AG04449 (cell line): ENCODE measurements at regions not wholly inside any gene's neighbourhood (a gene's known extent, or its start where the extent isn't known, plus 50 kb on each side); places are given as distances from the start of the nearest gene placed in this dataset.

Experiments used
- CTCF ChIA-PET: fragments of 350-600 bp; formaldehyde crosslinking; extraction: SDS; loops from one replicate; lab custom pipeline; 2021; ENCODE audit warnings: antibody characterized with exemption; lab: Yijun Ruan, JAX
- POLR2A ChIA-PET: fragments of 400-600, 350-600 bp; formaldehyde crosslinking; extraction: SDS; loops from one replicate; lab custom pipeline; 2020; ENCODE audit warnings: antibody characterized with exemption, inconsistent platforms; lab: Yijun Ruan, JAX
- DNase-seq: peaks from one replicate; pipeline ENCODE4 v3.0.0-alpha.2; 2010; ENCODE audit warnings: low read depth, low spot score
- H3K4me3 ChIP-seq: 2 replicates; pipeline ENCODE4 v1.5.1; 2011; ENCODE audit warnings: low read depth, mild to moderate bottlenecking, control low read depth, low read length
- CTCF ChIP-seq: IDR thresholded peaks from one replicate; pipeline ENCODE4 v1.5.1; 2011; ENCODE audit warnings: mild to moderate bottlenecking, moderate library complexity, low read length, control low read depth, inconsistent platforms; ENCODE audit not compliant: insufficient read depth; ENCODE audit errors: missing control alignments

- no peak for TF ChIP-seq CTCF
- ChIA-PET CTCF (interaction anchor here (1.2 kb wide), 1 partner anchor 41 kb away, joined by 3 read pairs; no protein-coding TSS in a partner anchor), POLR2A (interaction anchor here (0.7 kb wide), 1 partner anchor 309 kb away, joined by 4 read pairs; no protein-coding TSS in a partner anchor)
- H3K4me3 ChIP-seq: no peak overlapping the region
- DNase-seq: no peak
Observed at GRCh38 chr4:1506956-1507721, 100.9 kb upstream of the NKX1-1 start.

GRCh38 chr4:1505511-1506460, 99.5 kb upstream of the NKX1-1 start:
- DNase-seq: no peak
- ChIA-PET CTCF (no interaction called here), POLR2A (interaction anchor here (0.7 kb wide), 1 partner anchor 310 kb away, joined by 4 read pairs; no protein-coding TSS in a partner anchor)
- H3K4me3 ChIP-seq: no peak overlapping the region
- no peak for TF ChIP-seq CTCF

GRCh38 chr4:1504595-1505500, 98.6 kb upstream of the NKX1-1 start:
- TF ChIP-seq CTCF: no peak
- no peak for DNase-seq
- H3K4me3 ChIP-seq: no peak overlapping the region
- ChIA-PET CTCF (no interaction called here), POLR2A (no interaction called here)

- ChIA-PET POLR2A (no interaction called here), CTCF (no interaction called here)
- H3K4me3 ChIP-seq: no peak overlapping the region
- DNase-seq: no peak
- no peak for TF ChIP-seq CTCF
Observed at GRCh38 chr4:1503583-1504471, 97.6 kb upstream of the NKX1-1 start.

- CTCF ChIA-PET: no interaction called here
- POLR2A ChIA-PET: no interaction called here
- H3K4me3 ChIP-seq: no peak overlapping the region
- no peak for TF ChIP-seq CTCF
- no peak for DNase-seq
Observed at GRCh38 chr4:1502976-1503375, 96.7 kb upstream of the NKX1-1 start.
